H9 (cell line): ENCODE measurements at regions not wholly inside any gene's neighbourhood (a gene's known extent, or its start where the extent isn't known, plus 50 kb on each side); places are given as distances from the start of the nearest gene placed in this dataset.

Experiments used
- DNase-seq: peaks from one replicate; pipeline ENCODE4 v3.0.0-alpha.2; 2017
- H2AFZ ChIP-seq: one replicate; pipeline ENCODE4 v1.6.1; 2013; ENCODE audit warnings: mild to moderate bottlenecking, low read length, control low read depth, moderate library complexity
- H2AK5ac ChIP-seq: 2 replicates; pipeline ENCODE4 v1.6.1; 2013; ENCODE audit warnings: low read length, control low read depth, mixed read lengths; ENCODE audit not compliant: insufficient read length
- H2BK120ac ChIP-seq: one replicate; pipeline ENCODE4 v1.6.1; 2013; ENCODE audit warnings: low read depth, mild to moderate bottlenecking, low read length, control low read depth, inconsistent platforms; ENCODE audit not compliant: poor library complexity, severe bottlenecking
- H2BK12ac ChIP-seq: 2 replicates; pipeline ENCODE4 v1.6.1; 2013; ENCODE audit warnings: low read length, control low read depth, mixed read lengths, low read depth; ENCODE audit not compliant: insufficient read length
- H2BK15ac ChIP-seq: 2 replicates; pipeline ENCODE4 v1.6.1; 2013; ENCODE audit warnings: low read depth, low read length, control low read depth
- H2BK20ac ChIP-seq: one replicate; pipeline ENCODE4 v1.6.1; 2013; ENCODE audit warnings: low read depth, mild to moderate bottlenecking, low read length, control low read depth, inconsistent platforms; ENCODE audit not compliant: poor library complexity, severe bottlenecking
- H2BK5ac ChIP-seq: 2 replicates; pipeline ENCODE4 v1.6.1; 2013; ENCODE audit warnings: low read length, control low read depth, mixed read lengths; ENCODE audit not compliant: insufficient read length
- H3K14ac ChIP-seq: 2 replicates; pipeline ENCODE4 v1.6.1; 2013; ENCODE audit warnings: low read length, control low read depth; ENCODE audit not compliant: insufficient read depth
- H3K18ac ChIP-seq: 2 replicates; pipeline ENCODE4 v1.6.1; 2013; ENCODE audit warnings: low read depth, mild to moderate bottlenecking, mixed read lengths, low read length, control low read depth; ENCODE audit not compliant: insufficient read length
- H3K23ac ChIP-seq: 2 replicates; pipeline ENCODE4 v1.6.1; 2013; ENCODE audit warnings: low read length, control low read depth, mixed read lengths, low read depth; ENCODE audit not compliant: insufficient read length
- H3K23me2 ChIP-seq: 2 replicates; pipeline ENCODE4 v1.6.1; 2013; ENCODE audit warnings: low read depth, mild to moderate bottlenecking, mixed read lengths, low read length, control low read depth; ENCODE audit not compliant: insufficient read length, poor library complexity, severe bottlenecking
- H3K27ac ChIP-seq: 2 replicates; pipeline ENCODE4 v1.5.1; 2013; ENCODE audit warnings: low read length, control low read depth, mixed read lengths, low read depth; ENCODE audit not compliant: insufficient read length
- H3K27me3 ChIP-seq: 2 replicates; pipeline ENCODE4 v1.6.1; 2013; ENCODE audit warnings: low read length, control low read depth, inconsistent platforms; ENCODE audit not compliant: insufficient read depth
- H3K4ac ChIP-seq: 2 replicates; pipeline ENCODE4 v1.6.1; 2013; ENCODE audit warnings: low read depth, mild to moderate bottlenecking, control low read depth, inconsistent platforms, low read length, moderate library complexity
- H3K4me1 ChIP-seq: 2 replicates; pipeline ENCODE4 v1.6.1; 2013; ENCODE audit warnings: low read length, control low read depth, inconsistent platforms; ENCODE audit not compliant: insufficient read depth
- H3K4me2 ChIP-seq: 2 replicates; pipeline ENCODE4 v1.6.1; 2013; ENCODE audit warnings: low read length, control low read depth, mixed read lengths; ENCODE audit not compliant: insufficient read length, insufficient read depth
- H3K56ac ChIP-seq: 2 replicates; pipeline ENCODE4 v1.6.1; 2013; ENCODE audit warnings: low read depth, mild to moderate bottlenecking, mixed read lengths, low read length, control low read depth; ENCODE audit not compliant: insufficient read length
- H3K79me1 ChIP-seq: 2 replicates; pipeline ENCODE4 v1.6.1; 2013; ENCODE audit warnings: low read depth, mild to moderate bottlenecking, moderate library complexity, low read length, control low read depth, inconsistent platforms; ENCODE audit not compliant: insufficient read depth, poor library complexity, severe bottlenecking
- H3K79me2 ChIP-seq: 2 replicates; pipeline ENCODE4 v1.6.1; 2013; ENCODE audit warnings: low read length, control low read depth, inconsistent platforms; ENCODE audit not compliant: insufficient read depth
- H3K9ac ChIP-seq: 2 replicates; pipeline ENCODE4 v1.6.1; 2013; ENCODE audit warnings: low read length, control low read depth, mixed read lengths; ENCODE audit not compliant: insufficient read length; ENCODE audit errors: extremely low read depth
- H3K9me3 ChIP-seq: one replicate; pipeline ENCODE4 v1.6.1; 2013; ENCODE audit warnings: low read depth, low read length, inconsistent platforms; ENCODE audit not compliant: control insufficient read depth
- H3T11ph ChIP-seq: one replicate; pipeline ENCODE4 v1.6.1; 2013; ENCODE audit warnings: mild to moderate bottlenecking, low read length, control low read depth, inconsistent platforms
- H4K20me1 ChIP-seq: one replicate; pipeline ENCODE4 v1.6.1; 2013; ENCODE audit not compliant: control insufficient read depth, insufficient read length, insufficient read depth
- H4K5ac ChIP-seq: 2 replicates; pipeline ENCODE4 v1.6.1; 2013; ENCODE audit warnings: low read depth, mild to moderate bottlenecking, mixed read lengths, low read length, control low read depth; ENCODE audit not compliant: insufficient read length
- H4K8ac ChIP-seq: replicated peaks from 2 replicates; pipeline ENCODE4 v1.6.1; 2013; ENCODE audit warnings: low read length, control low read depth, mixed read lengths, low read depth; ENCODE audit not compliant: insufficient read length
- H4K91ac ChIP-seq: 2 replicates; pipeline ENCODE4 v1.6.1; 2013; ENCODE audit warnings: low read depth, mild to moderate bottlenecking, moderate library complexity, mixed read lengths, low read length, control low read depth; ENCODE audit not compliant: insufficient read length
- H3K27ac Mint-ChIP-seq, 3 experiments: 2 replicates in 2 of 3; 3 replicates in 1 of 3; pipeline ENCODE4 v1.8.0; 2020 to 2021; ENCODE audit warnings: mixed read lengths in 3 of 3, mild to moderate bottlenecking in 1 of 3, moderate library complexity in 1 of 3
- H3K27me3 Mint-ChIP-seq: 2 replicates; pipeline ENCODE4 v1.8.0; 2021; ENCODE audit warnings: low read depth, mild to moderate bottlenecking, moderate library complexity, mixed read lengths
- H3K36me3 Mint-ChIP-seq, 3 experiments: 2 replicates in 2 of 3; 3 replicates in 1 of 3; pipeline ENCODE4 v1.8.0; 2020 to 2021; ENCODE audit warnings: low read depth in 3 of 3, mixed read lengths in 3 of 3; ENCODE audit not compliant: insufficient read depth in 1 of 3
- H3K4me1 Mint-ChIP-seq, 2 experiments: 2 replicates each; pipeline ENCODE4 v1.8.0; 2020; ENCODE audit warnings: mixed read lengths in 2 of 2
- H3K4me3 Mint-ChIP-seq, 2 experiments: 2 replicates in 1 of 2; 3 replicates in 1 of 2; pipeline ENCODE4 v1.8.0; 2020 to 2021; ENCODE audit warnings: mild to moderate bottlenecking in 2 of 2, mixed read lengths in 2 of 2, moderate library complexity in 1 of 2
- H3K9me3 Mint-ChIP-seq, 2 experiments: 2 replicates in 1 of 2; 3 replicates in 1 of 2; pipeline ENCODE4 v1.8.0; 2020; ENCODE audit warnings: mild to moderate bottlenecking in 2 of 2, mixed read lengths in 2 of 2, moderate library complexity in 1 of 2
- TF ChIP-seq, protein P1 (sequence below): fragments of 200-600 bp; sonication (generic); conservative IDR thresholded peaks from 3 replicates; pipeline ENCODE4 v1.8.0; 2021; ENCODE audit warnings: antibody characterized with exemption, mild to moderate bottlenecking

DNA sequence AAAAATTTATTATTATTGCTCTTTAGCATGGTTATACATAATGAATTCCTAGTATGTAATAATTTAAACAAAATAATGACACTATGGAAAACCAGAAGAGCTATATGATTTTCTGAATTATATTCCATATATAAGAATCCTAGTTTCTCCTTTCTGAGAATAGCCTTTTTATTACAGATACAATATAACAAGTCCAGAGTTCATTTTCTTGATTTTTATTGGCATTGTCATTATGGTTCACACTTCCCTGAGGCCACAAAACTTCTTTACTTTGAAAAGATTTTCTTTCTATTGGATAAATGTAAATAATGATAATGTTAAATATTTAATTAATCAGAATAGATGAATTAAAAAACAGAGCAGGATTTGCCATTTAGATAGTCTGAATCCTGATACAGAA lies 362.3 kb upstream of the BCHE start:
- H4K91ac ChIP-seq = no peak overlapping the region
- peaks cover 3 to 6% of the 10 kb centered on the region in 2 experiments; a peak in 2 of 5 replicates for H3K9me3 Mint-ChIP-seq
- no peaks in the 10 kb centered on the region for H4K20me1 ChIP-seq
- no peak overlapping the region for H2BK15ac ChIP-seq
- H3K27me3 Mint-ChIP-seq = no peaks in the 10 kb centered on the region
- no peak overlapping the region for H2BK120ac ChIP-seq
- no peak overlapping the region for H2BK12ac ChIP-seq
- H3K4me1 ChIP-seq = no peaks in the 10 kb centered on the region
- H3K4me2 ChIP-seq = no peak overlapping the region
- H2AFZ ChIP-seq = no peak overlapping the region
- H3T11ph ChIP-seq = no peak overlapping the region
- no peak overlapping the region for H3K4me3 Mint-ChIP-seq
- no peaks in the 10 kb centered on the region for H3K36me3 Mint-ChIP-seq
- H3K56ac ChIP-seq = no peak overlapping the region
- TF ChIP-seq, protein P1, sequence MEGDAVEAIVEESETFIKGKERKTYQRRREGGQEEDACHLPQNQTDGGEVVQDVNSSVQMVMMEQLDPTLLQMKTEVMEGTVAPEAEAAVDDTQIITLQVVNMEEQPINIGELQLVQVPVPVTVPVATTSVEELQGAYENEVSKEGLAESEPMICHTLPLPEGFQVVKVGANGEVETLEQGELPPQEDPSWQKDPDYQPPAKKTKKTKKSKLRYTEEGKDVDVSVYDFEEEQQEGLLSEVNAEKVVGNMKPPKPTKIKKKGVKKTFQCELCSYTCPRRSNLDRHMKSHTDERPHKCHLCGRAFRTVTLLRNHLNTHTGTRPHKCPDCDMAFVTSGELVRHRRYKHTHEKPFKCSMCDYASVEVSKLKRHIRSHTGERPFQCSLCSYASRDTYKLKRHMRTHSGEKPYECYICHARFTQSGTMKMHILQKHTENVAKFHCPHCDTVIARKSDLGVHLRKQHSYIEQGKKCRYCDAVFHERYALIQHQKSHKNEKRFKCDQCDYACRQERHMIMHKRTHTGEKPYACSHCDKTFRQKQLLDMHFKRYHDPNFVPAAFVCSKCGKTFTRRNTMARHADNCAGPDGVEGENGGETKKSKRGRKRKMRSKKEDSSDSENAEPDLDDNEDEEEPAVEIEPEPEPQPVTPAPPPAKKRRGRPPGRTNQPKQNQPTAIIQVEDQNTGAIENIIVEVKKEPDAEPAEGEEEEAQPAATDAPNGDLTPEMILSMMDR = no peak
- no peak overlapping the region for H3K14ac ChIP-seq
- no peak overlapping the region for H2BK5ac ChIP-seq
- H4K5ac ChIP-seq = no peak overlapping the region
- no peaks in the 10 kb centered on the region for H3K79me1 ChIP-seq
- H3K9ac ChIP-seq = no peak overlapping the region
- no peak overlapping the region for H3K27ac ChIP-seq
- no peak overlapping the region for H4K8ac ChIP-seq
- H3K4me1 Mint-ChIP-seq = peaks cover 0 to 4% of the 10 kb centered on the region in 2 experiments; a peak in 1 of 4 replicates
- H3K23ac ChIP-seq = no peak overlapping the region
- DNase-seq = no peak
- no peaks in the 10 kb centered on the region for H3K23me2 ChIP-seq
- no peaks in the 10 kb centered on the region for H3K27me3 ChIP-seq
- H3K79me2 ChIP-seq = no peaks in the 10 kb centered on the region
- no peak overlapping the region for H3K18ac ChIP-seq
- H2AK5ac ChIP-seq = no peak overlapping the region
- H3K9me3 ChIP-seq = no peaks in the 10 kb centered on the region
- H2BK20ac ChIP-seq = no peak overlapping the region
- H3K27ac Mint-ChIP-seq = no peak overlapping the region
- no peak overlapping the region for H3K4ac ChIP-seq
